Liver (tissue), 8 donors: ENCODE measurements at regions not wholly inside any gene's neighbourhood (a gene's known extent, or its start where the extent isn't known, plus 50 kb on each side); places are given as distances from the start of the nearest gene placed in this dataset.

ENCODE experiments used
- DNase-seq: peaks from one replicate; pipeline ENCODE4 v3.0.0-alpha.2; 2017; ENCODE audit warnings: low spot score
- H3K27ac ChIP-seq, 2 donors: one replicate each; pipeline ENCODE4 v1.7.0; 2013; ENCODE audit warnings: inconsistent platforms in 2 of 2, low read length in 2 of 2, control low read depth in 1 of 2, low read depth in 1 of 2, mild to moderate bottlenecking in 1 of 2
- H3K27me3 ChIP-seq, 4 donors: one replicate each; pipeline versions ENCODE4 v1.6.1 to v1.7.0; 2013; ENCODE audit warnings: low read length in 3 of 4, inconsistent platforms in 1 of 4, mild to moderate bottlenecking in 1 of 4, moderate library complexity in 1 of 4; ENCODE audit not compliant: control insufficient read depth in 4 of 4, insufficient read depth in 4 of 4
- H3K36me3 ChIP-seq, 4 donors: one replicate each; pipeline versions ENCODE4 v1.6.1 to v1.7.0; 2013; ENCODE audit warnings: low read length in 3 of 4, mild to moderate bottlenecking in 3 of 4, low read depth in 1 of 4, moderate library complexity in 1 of 4; ENCODE audit not compliant: control insufficient read depth in 4 of 4, insufficient read depth in 3 of 4
- H3K4me1 ChIP-seq, 4 donors: one replicate each; pipeline versions ENCODE4 v1.6.1 to v1.7.0; 2013; ENCODE audit warnings: low read length in 3 of 4, mild to moderate bottlenecking in 3 of 4, moderate library complexity in 1 of 4; ENCODE audit not compliant: control insufficient read depth in 4 of 4, insufficient read depth in 4 of 4
- H3K4me3 ChIP-seq, 3 donors: one replicate each; pipeline versions ENCODE4 v1.6.1 to v1.7.0; 2013; ENCODE audit warnings: low read length in 3 of 3, control low read depth in 1 of 3, low read depth in 1 of 3, mild to moderate bottlenecking in 1 of 3
- H3K9ac ChIP-seq, 2 donors: one replicate each; pipeline ENCODE4 v1.7.0; 2013; ENCODE audit warnings: low read length in 2 of 2, mild to moderate bottlenecking in 2 of 2, moderate library complexity in 2 of 2, control low read depth in 1 of 2, low read depth in 1 of 2
- H3K9me3 ChIP-seq, 4 donors: one replicate each; pipeline versions ENCODE4 v1.6.1 to v1.7.0; 2013; ENCODE audit warnings: low read length in 3 of 4; ENCODE audit not compliant: control insufficient read depth in 4 of 4
- FOXA1 ChIP-seq: IDR thresholded peaks from 2 replicates; pipeline ENCODE4 v1.6.1; 2016; ENCODE audit warnings: antibody characterized with exemption
- HNF4A ChIP-seq, 2 donors: conservative IDR thresholded peaks; 2 replicates each; pipeline ENCODE4 v1.6.1; 2016; ENCODE audit warnings: antibody characterized with exemption in 2 of 2, mild to moderate bottlenecking in 2 of 2
- HNF4G ChIP-seq: IDR thresholded peaks from 2 replicates; pipeline ENCODE4 v1.6.1; 2016; ENCODE audit warnings: antibody characterized with exemption
- JUND ChIP-seq, 2 donors: IDR thresholded peaks; 2 replicates each; pipeline ENCODE4 v1.6.1; 2016; ENCODE audit warnings: antibody characterized with exemption in 2 of 2
- NR2F2 ChIP-seq: IDR thresholded peaks from 2 replicates; pipeline ENCODE4 v1.6.1; 2016; ENCODE audit warnings: antibody characterized with exemption
- RAD21 ChIP-seq, 2 donors: IDR thresholded peaks; 2 replicates each; pipeline ENCODE4 v1.6.1; 2016; ENCODE audit warnings: antibody characterized with exemption in 2 of 2, mild to moderate bottlenecking in 2 of 2
- RXRA ChIP-seq, 2 donors: IDR thresholded peaks; 2 replicates each; pipeline ENCODE4 v1.6.1; 2017 to 2018; ENCODE audit warnings: antibody characterized with exemption in 2 of 2, mild to moderate bottlenecking in 1 of 2
- SP1 ChIP-seq: IDR thresholded peaks from 2 replicates; pipeline ENCODE4 v1.6.1; 2018; ENCODE audit warnings: antibody characterized with exemption, mild to moderate bottlenecking
- YY1 ChIP-seq: IDR thresholded peaks from 2 replicates; pipeline ENCODE4 v1.6.1; 2016; ENCODE audit warnings: antibody characterized with exemption, mild to moderate bottlenecking
- WGBS: extraction: QIAGEN DNeasy Blood & Tissue Kit; methylation state at CpG from one replicate; pipeline ENCODE4 v1.1.7; 2013; 5-methylcytosine and 5-hydroxymethylcytosine counted together
- TF ChIP-seq, protein P1 (sequence below): IDR thresholded peaks from 2 replicates; pipeline ENCODE4 v1.6.1; 2016; ENCODE audit warnings: antibody characterized with exemption
- TF ChIP-seq, protein P2 (sequence below): fragments of 150-350 bp; IDR thresholded peaks from 2 replicates; pipeline ENCODE4 v1.5.1; 2017; ENCODE audit warnings: improper control_type of control experiment, low read depth, low read length; ENCODE audit not compliant: missing input control
- TF ChIP-seq, protein P3 (sequence below): IDR thresholded peaks from 2 replicates; pipeline ENCODE4 v1.6.1; 2016; ENCODE audit warnings: antibody characterized with exemption
- TF ChIP-seq, protein P4 (sequence below): IDR thresholded peaks from 2 replicates; pipeline ENCODE4 v1.6.1; 2016; ENCODE audit warnings: antibody characterized with exemption
- TF ChIP-seq, protein P5 (sequence below): IDR thresholded peaks from 2 replicates; pipeline ENCODE4 v1.6.1; 2016; ENCODE audit warnings: antibody characterized with exemption, mild to moderate bottlenecking
- donor health status: healthy.
- donor health status: healthy.
- donor health status: healthy.
- donor health status: healthy.
- donor health status: healthy.

DNA sequence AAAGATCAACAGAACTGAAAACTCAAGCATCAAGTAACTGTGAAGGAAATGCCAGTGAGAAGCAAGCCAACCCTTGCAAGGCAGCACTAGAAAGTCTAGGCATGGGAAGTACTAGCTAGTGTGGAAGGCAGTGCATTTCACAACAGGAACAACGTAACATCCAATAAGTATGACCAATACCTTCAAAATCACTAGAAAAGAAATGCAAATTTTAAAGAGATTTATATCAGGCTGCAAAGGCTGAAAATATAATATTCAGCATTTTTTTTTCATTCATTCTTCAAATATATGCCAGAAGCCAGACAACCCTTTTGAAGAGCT is 121.9 kb downstream of the DLEU7 start:
- H3K9ac ChIP-seq, result no peak overlapping the region
- DNase-seq, result no peak
- H3K4me3 ChIP-seq, result no peak overlapping the region
- 86% methylated on average over 1 of the region's 1 CpG for WGBS
- peaks cover 0 to 2% (median 0%) of the 10 kb centered on the region in 4 donors for H3K9me3 ChIP-seq
- TF ChIP-seq RAD21 (IDR thresholded peaks at IDR 0.05), result no peak
- no peak for TF ChIP-seq FOXA1
- TF ChIP-seq, protein P1, sequence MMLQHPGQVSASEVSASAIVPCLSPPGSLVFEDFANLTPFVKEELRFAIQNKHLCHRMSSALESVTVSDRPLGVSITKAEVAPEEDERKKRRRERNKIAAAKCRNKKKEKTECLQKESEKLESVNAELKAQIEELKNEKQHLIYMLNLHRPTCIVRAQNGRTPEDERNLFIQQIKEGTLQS, result no peak
- TF ChIP-seq HNF4G, result no peak
- no peak for TF ChIP-seq YY1
- TF ChIP-seq RXRA (IDR thresholded peaks at IDR 0.05), result no peak
- TF ChIP-seq, protein P2, sequence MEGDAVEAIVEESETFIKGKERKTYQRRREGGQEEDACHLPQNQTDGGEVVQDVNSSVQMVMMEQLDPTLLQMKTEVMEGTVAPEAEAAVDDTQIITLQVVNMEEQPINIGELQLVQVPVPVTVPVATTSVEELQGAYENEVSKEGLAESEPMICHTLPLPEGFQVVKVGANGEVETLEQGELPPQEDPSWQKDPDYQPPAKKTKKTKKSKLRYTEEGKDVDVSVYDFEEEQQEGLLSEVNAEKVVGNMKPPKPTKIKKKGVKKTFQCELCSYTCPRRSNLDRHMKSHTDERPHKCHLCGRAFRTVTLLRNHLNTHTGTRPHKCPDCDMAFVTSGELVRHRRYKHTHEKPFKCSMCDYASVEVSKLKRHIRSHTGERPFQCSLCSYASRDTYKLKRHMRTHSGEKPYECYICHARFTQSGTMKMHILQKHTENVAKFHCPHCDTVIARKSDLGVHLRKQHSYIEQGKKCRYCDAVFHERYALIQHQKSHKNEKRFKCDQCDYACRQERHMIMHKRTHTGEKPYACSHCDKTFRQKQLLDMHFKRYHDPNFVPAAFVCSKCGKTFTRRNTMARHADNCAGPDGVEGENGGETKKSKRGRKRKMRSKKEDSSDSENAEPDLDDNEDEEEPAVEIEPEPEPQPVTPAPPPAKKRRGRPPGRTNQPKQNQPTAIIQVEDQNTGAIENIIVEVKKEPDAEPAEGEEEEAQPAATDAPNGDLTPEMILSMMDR, result no peak
- no peak for TF ChIP-seq HNF4A (conservative IDR thresholded peaks at IDR 0.05)
- TF ChIP-seq NR2F2, result no peak
- TF ChIP-seq, protein P3, sequence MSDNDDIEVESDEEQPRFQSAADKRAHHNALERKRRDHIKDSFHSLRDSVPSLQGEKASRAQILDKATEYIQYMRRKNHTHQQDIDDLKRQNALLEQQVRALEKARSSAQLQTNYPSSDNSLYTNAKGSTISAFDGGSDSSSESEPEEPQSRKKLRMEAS, result no peak
- TF ChIP-seq, protein P4, sequence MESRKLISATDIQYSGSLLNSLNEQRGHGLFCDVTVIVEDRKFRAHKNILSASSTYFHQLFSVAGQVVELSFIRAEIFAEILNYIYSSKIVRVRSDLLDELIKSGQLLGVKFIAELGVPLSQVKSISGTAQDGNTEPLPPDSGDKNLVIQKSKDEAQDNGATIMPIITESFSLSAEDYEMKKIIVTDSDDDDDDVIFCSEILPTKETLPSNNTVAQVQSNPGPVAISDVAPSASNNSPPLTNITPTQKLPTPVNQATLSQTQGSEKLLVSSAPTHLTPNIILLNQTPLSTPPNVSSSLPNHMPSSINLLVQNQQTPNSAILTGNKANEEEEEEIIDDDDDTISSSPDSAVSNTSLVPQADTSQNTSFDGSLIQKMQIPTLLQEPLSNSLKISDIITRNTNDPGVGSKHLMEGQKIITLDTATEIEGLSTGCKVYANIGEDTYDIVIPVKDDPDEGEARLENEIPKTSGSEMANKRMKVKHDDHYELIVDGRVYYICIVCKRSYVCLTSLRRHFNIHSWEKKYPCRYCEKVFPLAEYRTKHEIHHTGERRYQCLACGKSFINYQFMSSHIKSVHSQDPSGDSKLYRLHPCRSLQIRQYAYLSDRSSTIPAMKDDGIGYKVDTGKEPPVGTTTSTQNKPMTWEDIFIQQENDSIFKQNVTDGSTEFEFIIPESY, result no peak
- TF ChIP-seq JUND (IDR thresholded peaks at IDR 0.05), result no peak
- TF ChIP-seq, protein P5, sequence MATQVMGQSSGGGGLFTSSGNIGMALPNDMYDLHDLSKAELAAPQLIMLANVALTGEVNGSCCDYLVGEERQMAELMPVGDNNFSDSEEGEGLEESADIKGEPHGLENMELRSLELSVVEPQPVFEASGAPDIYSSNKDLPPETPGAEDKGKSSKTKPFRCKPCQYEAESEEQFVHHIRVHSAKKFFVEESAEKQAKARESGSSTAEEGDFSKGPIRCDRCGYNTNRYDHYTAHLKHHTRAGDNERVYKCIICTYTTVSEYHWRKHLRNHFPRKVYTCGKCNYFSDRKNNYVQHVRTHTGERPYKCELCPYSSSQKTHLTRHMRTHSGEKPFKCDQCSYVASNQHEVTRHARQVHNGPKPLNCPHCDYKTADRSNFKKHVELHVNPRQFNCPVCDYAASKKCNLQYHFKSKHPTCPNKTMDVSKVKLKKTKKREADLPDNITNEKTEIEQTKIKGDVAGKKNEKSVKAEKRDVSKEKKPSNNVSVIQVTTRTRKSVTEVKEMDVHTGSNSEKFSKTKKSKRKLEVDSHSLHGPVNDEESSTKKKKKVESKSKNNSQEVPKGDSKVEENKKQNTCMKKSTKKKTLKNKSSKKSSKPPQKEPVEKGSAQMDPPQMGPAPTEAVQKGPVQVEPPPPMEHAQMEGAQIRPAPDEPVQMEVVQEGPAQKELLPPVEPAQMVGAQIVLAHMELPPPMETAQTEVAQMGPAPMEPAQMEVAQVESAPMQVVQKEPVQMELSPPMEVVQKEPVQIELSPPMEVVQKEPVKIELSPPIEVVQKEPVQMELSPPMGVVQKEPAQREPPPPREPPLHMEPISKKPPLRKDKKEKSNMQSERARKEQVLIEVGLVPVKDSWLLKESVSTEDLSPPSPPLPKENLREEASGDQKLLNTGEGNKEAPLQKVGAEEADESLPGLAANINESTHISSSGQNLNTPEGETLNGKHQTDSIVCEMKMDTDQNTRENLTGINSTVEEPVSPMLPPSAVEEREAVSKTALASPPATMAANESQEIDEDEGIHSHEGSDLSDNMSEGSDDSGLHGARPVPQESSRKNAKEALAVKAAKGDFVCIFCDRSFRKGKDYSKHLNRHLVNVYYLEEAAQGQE, result no peak
- no peak overlapping the region for H3K27ac ChIP-seq
- no peaks in the 10 kb centered on the region for H3K36me3 ChIP-seq
- H3K27me3 ChIP-seq, result no peaks in the 10 kb centered on the region
- no peaks in the 10 kb centered on the region for H3K4me1 ChIP-seq

DNA sequence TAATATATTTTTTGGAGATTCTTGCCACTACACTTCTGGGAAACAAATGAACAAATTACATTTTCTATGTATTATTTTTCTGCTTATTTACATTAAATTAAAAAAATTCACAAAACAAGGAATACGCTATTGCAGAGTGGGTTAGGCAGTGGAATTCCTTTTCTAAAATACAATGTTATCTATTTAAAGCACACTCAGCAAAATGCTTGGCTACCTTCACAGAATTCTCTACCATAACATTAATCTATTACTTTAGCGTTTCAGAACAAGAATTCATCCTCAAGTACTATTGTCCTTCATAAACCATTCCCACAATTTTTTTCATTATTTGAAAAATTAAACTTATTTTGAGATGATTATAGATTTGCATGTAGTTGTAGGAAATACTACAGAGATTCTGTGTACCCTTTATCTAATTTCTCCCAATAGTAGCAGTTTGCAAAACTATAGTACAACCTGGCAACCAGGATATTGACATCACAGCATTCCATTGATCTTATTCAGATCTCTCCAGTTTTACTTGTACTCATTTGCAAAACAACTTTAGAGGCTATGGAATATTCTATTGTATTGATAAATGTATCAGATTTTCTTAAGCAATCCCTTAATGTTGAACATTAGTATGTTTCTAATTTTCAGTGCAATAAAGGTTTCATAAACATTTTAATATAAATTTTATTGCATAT is 120.9 kb downstream of the DLEU7 start:
- DNase-seq, result no peak
- WGBS, result 93% methylated on average over 2 of the region's 2 CpGs
- Histone ChIP-seq H3K27me3 (no peaks in the 10 kb centered on the region), H3K4me1 (no peaks in the 10 kb centered on the region), H3K4me3 (no peak overlapping the region), H3K9ac (no peak overlapping the region), H3K9me3 (peaks cover 0 to 2% (median 0%) of the 10 kb centered on the region in 4 donors), H3K27ac (no peak overlapping the region), H3K36me3 (no peaks in the 10 kb centered on the region)
- TF ChIP-seq SP1, result no peak
- no peak for TF ChIP-seq NR2F2
- TF ChIP-seq YY1, result no peak
- TF ChIP-seq HNF4G, result no peak
- TF ChIP-seq HNF4A (conservative IDR thresholded peaks at IDR 0.05), result no peak
